DOHH2 (cell line): ENCODE measurements at regions not wholly inside any gene's neighbourhood (a gene's known extent, or its start where the extent isn't known, plus 50 kb on each side); places are given as distances from the start of the nearest gene placed in this dataset.

Experiments
- H3F3A ChIP-seq: fragments of 200-600 bp; sonication (generic), shearing (Covaris generic); 2 replicates; pipeline ENCODE4 v1.6.0; 2016; ENCODE audit warnings: antibody characterized with exemption, mild to moderate bottlenecking; ENCODE audit not compliant: control insufficient read depth, insufficient read depth
- H3K27ac ChIP-seq: fragments of 200-600 bp; sonication (generic); 2 replicates; pipeline ENCODE4 v1.5.1; 2014; ENCODE audit warnings: low read depth, mild to moderate bottlenecking, low read length, moderate library complexity
- H3K27me3 ChIP-seq: fragments of 200-600 bp; sonication (generic); 2 replicates; pipeline ENCODE4 v1.6.1; 2014; ENCODE audit warnings: mild to moderate bottlenecking, low read length, mixed read lengths; ENCODE audit not compliant: control insufficient read depth
- H3K36me3 ChIP-seq: fragments of 200-600 bp; sonication (generic); 2 replicates; pipeline ENCODE4 v1.6.1; 2014; ENCODE audit warnings: mild to moderate bottlenecking, low read length, moderate library complexity, mixed read lengths; ENCODE audit not compliant: control insufficient read depth
- H3K4me1 ChIP-seq: fragments of 200-600 bp; sonication (generic); 2 replicates; pipeline ENCODE4 v1.6.1; 2014; ENCODE audit warnings: mild to moderate bottlenecking, low read length, mixed read lengths; ENCODE audit not compliant: control insufficient read depth
- H3K4me2 ChIP-seq: fragments of 200-600 bp; sonication (generic); 2 replicates; pipeline ENCODE4 v1.6.0; 2014; ENCODE audit warnings: mild to moderate bottlenecking, low read length, moderate library complexity
- H3K4me3 ChIP-seq: fragments of 200-600 bp; sonication (generic); 2 replicates; pipeline ENCODE4 v1.5.1; 2014; ENCODE audit warnings: mild to moderate bottlenecking, low read length, mixed read lengths
- H3K79me2 ChIP-seq: fragments of 200-600 bp; sonication (generic); 2 replicates; pipeline ENCODE4 v1.6.1; 2014; ENCODE audit warnings: mild to moderate bottlenecking, low read length, mixed read lengths; ENCODE audit not compliant: control insufficient read depth
- H3K9me2 ChIP-seq: fragments of 200-600 bp; sonication (generic); replicated peaks from 2 replicates; pipeline ENCODE4 v1.6.1; 2014; ENCODE audit warnings: mild to moderate bottlenecking, low read length, mixed read lengths; ENCODE audit not compliant: control insufficient read depth
- H3K9me3 ChIP-seq: fragments of 200-600 bp; sonication (generic); 2 replicates; pipeline ENCODE4 v1.6.1; 2014; ENCODE audit warnings: antibody characterized with exemption, low read length, mixed read lengths; ENCODE audit not compliant: control insufficient read depth, insufficient read depth
- H4K20me1 ChIP-seq: fragments of 200-600 bp; sonication (generic); 2 replicates; pipeline ENCODE4 v1.6.0; 2014; ENCODE audit warnings: low read depth, mild to moderate bottlenecking, antibody characterized with exemption, low read length, moderate library complexity; ENCODE audit not compliant: control insufficient read depth, insufficient read depth
- EZH2phosphoT487 ChIP-seq: fragments of 200-600 bp; sonication (generic); IDR thresholded peaks from 2 replicates; pipeline ENCODE4 v1.6.1; 2017; ENCODE audit warnings: borderline replicate concordance, mild to moderate bottlenecking, antibody characterized with exemption, low read length, moderate library complexity, mixed read lengths
- TF ChIP-seq, protein P1 (sequence below): fragments of 200-600 bp; sonication (generic); IDR thresholded peaks from one replicate; pipeline ENCODE4 v1.5.1; 2014; ENCODE audit warnings: antibody characterized with exemption, mild to moderate bottlenecking, low read depth, low read length; ENCODE audit not compliant: poor library complexity, severe bottlenecking

DNA sequence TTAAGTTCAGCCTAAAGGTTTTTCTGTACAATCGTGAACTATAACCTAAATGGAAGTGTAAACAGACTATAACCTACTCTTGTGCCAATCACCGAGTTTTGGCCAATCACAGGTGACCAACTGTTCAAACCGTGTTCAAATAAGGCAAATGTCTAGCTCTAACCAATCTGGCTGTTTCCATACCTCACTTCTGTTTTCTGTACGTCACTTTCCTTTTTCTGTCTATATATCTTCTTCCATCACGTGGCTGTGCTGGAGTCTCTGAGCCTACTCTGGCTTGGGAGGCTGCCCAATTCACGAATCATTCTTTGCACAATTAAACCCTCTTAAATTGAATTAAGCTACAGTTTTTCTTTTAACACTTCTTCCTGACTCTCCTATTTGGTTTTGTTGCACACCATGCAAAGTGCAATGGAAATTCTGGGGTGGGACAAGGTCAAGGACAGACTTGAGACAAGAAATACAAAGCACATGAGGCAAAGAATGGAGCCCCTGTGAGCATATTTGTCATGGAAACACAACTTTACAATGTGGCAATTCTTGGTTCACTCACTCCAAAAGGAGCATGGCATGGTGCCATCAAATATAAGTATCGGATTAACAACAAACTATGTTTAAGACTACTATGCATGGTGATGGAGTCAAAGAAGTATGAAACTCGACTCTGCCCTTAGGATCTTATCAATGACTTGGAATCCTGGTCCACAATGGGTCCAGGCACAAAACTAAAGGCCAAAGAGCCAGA lies 115.7 kb upstream of the FAM9B start:
- Histone ChIP-seq H3K4me2 (no peak overlapping the region), H3K27me3 (no peaks in the 10 kb centered on the region), H3K36me3 (no peaks in the 10 kb centered on the region), H4K20me1 (no peaks in the 10 kb centered on the region), H3K9me2 (no peaks in the 10 kb centered on the region), H3K27ac (no peak overlapping the region), H3K4me1 (no peaks in the 10 kb centered on the region), H3F3A (no peaks in the 10 kb centered on the region), H3K4me3 (no peak overlapping the region), H3K79me2 (no peaks in the 10 kb centered on the region), H3K9me3 (no peaks in the 10 kb centered on the region)
- no peak for TF ChIP-seq EZH2phosphoT487
- TF ChIP-seq, protein P1, sequence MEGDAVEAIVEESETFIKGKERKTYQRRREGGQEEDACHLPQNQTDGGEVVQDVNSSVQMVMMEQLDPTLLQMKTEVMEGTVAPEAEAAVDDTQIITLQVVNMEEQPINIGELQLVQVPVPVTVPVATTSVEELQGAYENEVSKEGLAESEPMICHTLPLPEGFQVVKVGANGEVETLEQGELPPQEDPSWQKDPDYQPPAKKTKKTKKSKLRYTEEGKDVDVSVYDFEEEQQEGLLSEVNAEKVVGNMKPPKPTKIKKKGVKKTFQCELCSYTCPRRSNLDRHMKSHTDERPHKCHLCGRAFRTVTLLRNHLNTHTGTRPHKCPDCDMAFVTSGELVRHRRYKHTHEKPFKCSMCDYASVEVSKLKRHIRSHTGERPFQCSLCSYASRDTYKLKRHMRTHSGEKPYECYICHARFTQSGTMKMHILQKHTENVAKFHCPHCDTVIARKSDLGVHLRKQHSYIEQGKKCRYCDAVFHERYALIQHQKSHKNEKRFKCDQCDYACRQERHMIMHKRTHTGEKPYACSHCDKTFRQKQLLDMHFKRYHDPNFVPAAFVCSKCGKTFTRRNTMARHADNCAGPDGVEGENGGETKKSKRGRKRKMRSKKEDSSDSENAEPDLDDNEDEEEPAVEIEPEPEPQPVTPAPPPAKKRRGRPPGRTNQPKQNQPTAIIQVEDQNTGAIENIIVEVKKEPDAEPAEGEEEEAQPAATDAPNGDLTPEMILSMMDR = no peak

GRCh38 chrX:9151772-9152307 lies 117.9 kb upstream of the FAM9B start:
- no peaks in the 10 kb centered on the region for H3K9me2 ChIP-seq
- no peaks in the 10 kb centered on the region for H3K4me1 ChIP-seq
- H3K9me3 ChIP-seq = no peaks in the 10 kb centered on the region
- no peaks in the 10 kb centered on the region for H3K79me2 ChIP-seq
- no peaks in the 10 kb centered on the region for H4K20me1 ChIP-seq
- H3K4me2 ChIP-seq = no peak overlapping the region
- no peaks in the 10 kb centered on the region for H3F3A ChIP-seq
- H3K4me3 ChIP-seq = no peak overlapping the region
- no peaks in the 10 kb centered on the region for H3K36me3 ChIP-seq
- TF ChIP-seq EZH2phosphoT487 = no peak
- TF ChIP-seq, protein P1 = no peak
- no peak overlapping the region for H3K27ac ChIP-seq
- H3K27me3 ChIP-seq = no peaks in the 10 kb centered on the region

- no peak for TF ChIP-seq EZH2phosphoT487
- TF ChIP-seq, protein P1 = no peak
These were observed 119.4 kb upstream of the FAM9B start for GRCh38 chrX:9153300-9153699.

More at GRCh38 chrX:9153300-9153699, 119.4 kb upstream of the FAM9B start:
- H3K4me2 ChIP-seq = no peak overlapping the region
- H3K9me2 ChIP-seq = no peaks in the 10 kb centered on the region
- no peaks in the 10 kb centered on the region for H3F3A ChIP-seq
- H3K4me3 ChIP-seq = no peak overlapping the region
- H3K27ac ChIP-seq = no peak overlapping the region
- no peaks in the 10 kb centered on the region for H3K9me3 ChIP-seq
- no peaks in the 10 kb centered on the region for H3K4me1 ChIP-seq
- H3K27me3 ChIP-seq = no peaks in the 10 kb centered on the region
- no peaks in the 10 kb centered on the region for H3K79me2 ChIP-seq
- H4K20me1 ChIP-seq = no peaks in the 10 kb centered on the region
- H3K36me3 ChIP-seq = no peaks in the 10 kb centered on the region
